ENCODE measurements at regions not wholly inside any gene's neighbourhood (a gene's known extent, or its start where the extent isn't known, plus 50 kb on each side); places are given as distances from the start of the nearest gene placed in this dataset.

GRCh38 chr9:99638971-99639370, 182.7 kb upstream of the NR4A3 start:
- Histone ChIP-seq H3K27me3 (ENCODE audit: insufficient read depth, low read length, poor library complexity) (no peaks in the 10 kb centered on the region), H3K4me2 (ENCODE audit: insufficient read depth, low read length) (no peak overlapping the region), H3K9ac (ENCODE audit: low read depth, low read length) (no peak overlapping the region), H3K4me3 (ENCODE audit: low read depth in 1 of 2, low read length in 2 of 2) (no peak overlapping the region), H3K79me2 (ENCODE audit: insufficient read depth, low read length) (no peaks in the 10 kb centered on the region), H4K20me1 (ENCODE audit: insufficient read depth, low read length) (no peaks in the 10 kb centered on the region), H3K36me3 (ENCODE audit: insufficient read depth, low read length) (no peaks in the 10 kb centered on the region), H3K9me3 (ENCODE audit: insufficient read depth, low read length, severe bottlenecking) (no peaks in the 10 kb centered on the region), H2AFZ (ENCODE audit: low read depth, low read length) (no peak overlapping the region), H3K27ac (ENCODE audit: low read length) (no peak overlapping the region), H3K4me1 (ENCODE audit: insufficient read depth, low read length) (no peaks in the 10 kb centered on the region)
- DNase-seq, result no peak
- no peak for ATAC-seq (ENCODE audit: insufficient read depth, low read depth)
- TF ChIP-seq CTCF (IDR thresholded peaks at IDR 0.05; ENCODE audit: borderline replicate concordance, extremely low read depth, low read length, poor library complexity, severe bottlenecking) (no peak), EZH2 (IDR thresholded peaks at IDR 0.05; ENCODE audit: borderline replicate concordance, low read depth, low read length, severe bottlenecking) (no peak)

- no peaks in the 10 kb centered on the region for H3K9me3 ChIP-seq (ENCODE audit: insufficient read depth, low read length, severe bottlenecking)
- H3K4me2 ChIP-seq (ENCODE audit: insufficient read depth, low read length), result no peak overlapping the region
- no peak overlapping the region for H3K9ac ChIP-seq (ENCODE audit: low read depth, low read length)
- no peaks in the 10 kb centered on the region for H3K79me2 ChIP-seq (ENCODE audit: insufficient read depth, low read length)
- no peaks in the 10 kb centered on the region for H3K36me3 ChIP-seq (ENCODE audit: insufficient read depth, low read length)
- no peak overlapping the region for H2AFZ ChIP-seq (ENCODE audit: low read depth, low read length)
- ATAC-seq (ENCODE audit: insufficient read depth, low read depth), result no peak
- H3K27me3 ChIP-seq (ENCODE audit: insufficient read depth, low read length, poor library complexity), result no peaks in the 10 kb centered on the region
- no peaks in the 10 kb centered on the region for H4K20me1 ChIP-seq (ENCODE audit: insufficient read depth, low read length)
- H3K27ac ChIP-seq (ENCODE audit: low read length), result no peak overlapping the region
- no peak for DNase-seq
- TF ChIP-seq CTCF (IDR thresholded peaks at IDR 0.05; ENCODE audit: borderline replicate concordance, extremely low read depth, low read length, poor library complexity, severe bottlenecking) (no peak), EZH2 (IDR thresholded peaks at IDR 0.05; ENCODE audit: borderline replicate concordance, low read depth, low read length, severe bottlenecking) (no peak)
- H3K4me3 ChIP-seq (ENCODE audit: low read depth in 1 of 2, low read length in 2 of 2), result no peak overlapping the region
- no peaks in the 10 kb centered on the region for H3K4me1 ChIP-seq (ENCODE audit: insufficient read depth, low read length)
Observed at GRCh38 chr9:99647604-99648003, 174.1 kb upstream of the NR4A3 start.

GRCh38 chr9:99650187-99650874, 171.4 kb upstream of the NR4A3 start:
- no peak for DNase-seq
- no peak overlapping the region for H3K4me3 ChIP-seq (ENCODE audit: low read depth in 1 of 2, low read length in 2 of 2)
- no peaks in the 10 kb centered on the region for H3K4me1 ChIP-seq (ENCODE audit: insufficient read depth, low read length)

More at GRCh38 chr9:99650187-99650874, 171.4 kb upstream of the NR4A3 start:
- Histone ChIP-seq H3K4me2 (ENCODE audit: insufficient read depth, low read length) (no peak overlapping the region), H2AFZ (ENCODE audit: low read depth, low read length) (no peak overlapping the region), H3K9ac (ENCODE audit: low read depth, low read length) (no peak overlapping the region), H3K79me2 (ENCODE audit: insufficient read depth, low read length) (no peaks in the 10 kb centered on the region), H3K36me3 (ENCODE audit: insufficient read depth, low read length) (no peaks in the 10 kb centered on the region), H3K27ac (ENCODE audit: low read length) (no peak overlapping the region), H3K27me3 (ENCODE audit: insufficient read depth, low read length, poor library complexity) (no peaks in the 10 kb centered on the region), H4K20me1 (ENCODE audit: insufficient read depth, low read length) (no peaks in the 10 kb centered on the region), H3K9me3 (ENCODE audit: insufficient read depth, low read length, severe bottlenecking) (no peaks in the 10 kb centered on the region)
- TF ChIP-seq EZH2 (IDR thresholded peaks at IDR 0.05; ENCODE audit: borderline replicate concordance, low read depth, low read length, severe bottlenecking), result no peak
- TF ChIP-seq CTCF (IDR thresholded peaks at IDR 0.05; ENCODE audit: borderline replicate concordance, extremely low read depth, low read length, poor library complexity, severe bottlenecking), result no peak
- no peak for ATAC-seq (ENCODE audit: insufficient read depth, low read depth)

Data from DND-41 (cell line).